ENCODE measurements at regions not wholly inside any gene's neighbourhood (a gene's known extent, or its start where the extent isn't known, plus 50 kb on each side); places are given as distances from the start of the nearest gene placed in this dataset.

- no peaks in the 10 kb centered on the region for H4K20me1 ChIP-seq (ENCODE audit: control insufficient read depth, insufficient read depth, low read length, poor library complexity, severe bottlenecking)
- Mint-ChIP-seq H3K27ac (no peak overlapping the region), H3K4me3 (no peak overlapping the region), H3K4me1 (no peaks in the 10 kb centered on the region), H3K27me3 (no peaks in the 10 kb centered on the region), H3K9me3 (ENCODE audit: insufficient read depth) (peaks cover 6% of the 10 kb centered on the region)
- no peak overlapping the region for H3K27ac ChIP-seq (ENCODE audit: low read length in 2 of 2)
- H3K9me3 ChIP-seq (ENCODE audit: control extremely low read depth in 1 of 3, control insufficient read depth in 2 of 3, insufficient read depth in 1 of 3, low read length in 2 of 3): peaks cover 0 to 3% (median 0%) of the 10 kb centered on the region in 3 donors
- H3K27me3 ChIP-seq (replicated peaks in 1 of 4; ENCODE audit: control extremely low read depth in 1 of 4, control insufficient read depth in 3 of 4, insufficient read depth in 4 of 4, low read length in 3 of 4): no peaks in the 10 kb centered on the region
- no CpG with 5 or more reads among the region's 2 CpGs for WGBS (ENCODE audit: insufficient coverage)
- H3K4me1 ChIP-seq (ENCODE audit: control insufficient read depth in 2 of 2, insufficient read depth in 2 of 2, low read length in 2 of 2): no peaks in the 10 kb centered on the region
- no peaks in the 10 kb centered on the region for H3K36me3 ChIP-seq (replicated peaks in 1 of 2; ENCODE audit: control extremely low read depth in 1 of 2, control insufficient read depth in 1 of 2, extremely low read depth in 1 of 2, insufficient read depth in 2 of 2, low read length in 1 of 2)
- DNase-seq (no peak), ATAC-seq (ENCODE audit: low read depth) (no peak)
- no peak overlapping the region for H3K4me2 ChIP-seq (replicated peaks; ENCODE audit: low read depth, low read length, poor library complexity, severe bottlenecking)
- POLR2A ChIA-PET: no interaction called here
- H3K79me2 ChIP-seq (ENCODE audit: control insufficient read depth, insufficient read depth, low read length): no peaks in the 10 kb centered on the region
- H3K9ac ChIP-seq (ENCODE audit: low read length): no peak overlapping the region
- CTCF ChIA-PET: no interaction called here
- no peak overlapping the region for H3K4me3 ChIP-seq (ENCODE audit: control extremely low read depth in 1 of 5, extremely low read depth in 1 of 5, insufficient read depth in 1 of 5, low read depth in 2 of 5, low read length in 4 of 5)
- no peak overlapping the region for H2AFZ ChIP-seq (ENCODE audit: insufficient read depth, low read depth, low read length, poor library complexity, severe bottlenecking)
- intact Hi-C loops (cut with micrococcal nuclease): no loop called here
- TF ChIP-seq CTCF (IDR thresholded peaks at IDR 0.05) (no peak), EZH2 (IDR thresholded peaks at IDR 0.05; ENCODE audit: borderline replicate concordance, insufficient read depth, low read depth, low read length, poor library complexity, severe bottlenecking) (no peak)
Observed at GRCh38 chr5:53392073-53392472, 88.4 kb upstream of the FST start.

- H3K27ac ChIP-seq (ENCODE audit: low read length in 2 of 2): no peak overlapping the region
- H3K9ac ChIP-seq (ENCODE audit: low read length): no peak overlapping the region
- H3K9me3 ChIP-seq (ENCODE audit: control extremely low read depth in 1 of 3, control insufficient read depth in 2 of 3, insufficient read depth in 1 of 3, low read length in 2 of 3): no peaks in the 10 kb centered on the region
- H4K20me1 ChIP-seq (ENCODE audit: control insufficient read depth, insufficient read depth, low read length, poor library complexity, severe bottlenecking): no peaks in the 10 kb centered on the region
- Mint-ChIP-seq H3K4me1 (no peaks in the 10 kb centered on the region), H3K9me3 (ENCODE audit: insufficient read depth) (no peaks in the 10 kb centered on the region), H3K27ac (no peak overlapping the region), H3K27me3 (peaks cover 6% of the 10 kb centered on the region), H3K4me3 (no peak overlapping the region)
- H3K4me1 ChIP-seq (ENCODE audit: control insufficient read depth in 2 of 2, insufficient read depth in 2 of 2, low read length in 2 of 2): no peaks in the 10 kb centered on the region
- intact Hi-C loops (cut with micrococcal nuclease): no loop called here
- no peak overlapping the region for H2AFZ ChIP-seq (ENCODE audit: insufficient read depth, low read depth, low read length, poor library complexity, severe bottlenecking)
- ATAC-seq (ENCODE audit: low read depth): no peak
- H3K4me2 ChIP-seq (replicated peaks; ENCODE audit: low read depth, low read length, poor library complexity, severe bottlenecking): no peak overlapping the region
- POLR2A ChIA-PET: no interaction called here
- H3K79me2 ChIP-seq (ENCODE audit: control insufficient read depth, insufficient read depth, low read length): no peaks in the 10 kb centered on the region
- no peaks in the 10 kb centered on the region for H3K27me3 ChIP-seq (replicated peaks in 1 of 4; ENCODE audit: control extremely low read depth in 1 of 4, control insufficient read depth in 3 of 4, insufficient read depth in 4 of 4, low read length in 3 of 4)
- CTCF ChIA-PET: no interaction called here
- no peak for DNase-seq
- H3K4me3 ChIP-seq (ENCODE audit: control extremely low read depth in 1 of 5, extremely low read depth in 1 of 5, insufficient read depth in 1 of 5, low read depth in 2 of 5, low read length in 4 of 5): no peak overlapping the region
- TF ChIP-seq EZH2 (IDR thresholded peaks at IDR 0.05; ENCODE audit: borderline replicate concordance, insufficient read depth, low read depth, low read length, poor library complexity, severe bottlenecking): no peak
- no peak for TF ChIP-seq CTCF (IDR thresholded peaks at IDR 0.05)
- H3K36me3 ChIP-seq (replicated peaks in 1 of 2; ENCODE audit: control extremely low read depth in 1 of 2, control insufficient read depth in 1 of 2, extremely low read depth in 1 of 2, insufficient read depth in 2 of 2, low read length in 1 of 2): no peaks in the 10 kb centered on the region
Observed at GRCh38 chr5:53394808-53395207, 85.6 kb upstream of the FST start.

Data from B cell (primary cell).